DMS153 treated with DMSO at 0.1 percent for 48 hours (cell line): ENCODE measurements at regions not wholly inside any gene's neighbourhood (a gene's known extent, or its start where the extent isn't known, plus 50 kb on each side); places are given as distances from the start of the nearest gene placed in this dataset.
"Not testable (repeated sequence)": the region's sequence is repeated elsewhere in the genome, so short reads cannot be mapped to it uniquely, and the experiment has no call there.

Experiments
- DNase-seq: peaks from one replicate; lab custom pipeline; 2025; ENCODE audit not compliant: unreplicated experiment; lab: John Stamatoyannopoulos, UW

DNA sequence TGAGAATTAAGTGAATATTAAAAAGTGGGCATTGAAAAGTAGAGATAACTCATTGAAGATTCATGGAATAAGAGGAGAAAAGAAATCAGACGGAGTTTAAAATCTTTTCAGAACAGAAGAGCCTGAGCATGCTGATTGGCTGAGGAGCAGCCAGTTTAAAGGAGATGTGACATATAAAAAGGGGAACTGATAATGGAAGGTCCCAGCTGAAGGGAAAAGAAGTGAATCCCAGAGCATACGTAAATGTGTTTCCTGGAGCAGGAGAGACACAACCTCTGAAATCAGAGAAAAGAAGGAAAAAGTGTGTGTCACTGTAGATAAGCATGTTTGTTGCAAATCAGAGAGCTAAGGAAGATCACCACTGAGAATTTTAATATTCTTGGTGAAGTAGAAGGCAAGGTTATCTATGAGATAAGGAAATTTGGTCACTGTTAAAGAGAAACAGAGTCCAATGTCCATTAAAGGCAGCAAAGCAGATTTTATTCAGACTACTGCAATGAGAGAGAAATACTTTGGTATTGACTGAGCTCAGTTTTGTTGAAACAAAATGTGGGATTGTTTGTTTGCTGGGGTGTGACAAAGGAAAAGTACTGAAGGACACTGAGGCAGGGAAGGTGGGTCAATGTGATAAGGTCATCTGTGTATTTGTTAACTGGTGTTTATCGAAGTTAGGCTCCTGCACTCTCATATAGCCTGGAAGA is 84.6 kb upstream of the WDR72 start:
- no peak for DNase-seq

DNA sequence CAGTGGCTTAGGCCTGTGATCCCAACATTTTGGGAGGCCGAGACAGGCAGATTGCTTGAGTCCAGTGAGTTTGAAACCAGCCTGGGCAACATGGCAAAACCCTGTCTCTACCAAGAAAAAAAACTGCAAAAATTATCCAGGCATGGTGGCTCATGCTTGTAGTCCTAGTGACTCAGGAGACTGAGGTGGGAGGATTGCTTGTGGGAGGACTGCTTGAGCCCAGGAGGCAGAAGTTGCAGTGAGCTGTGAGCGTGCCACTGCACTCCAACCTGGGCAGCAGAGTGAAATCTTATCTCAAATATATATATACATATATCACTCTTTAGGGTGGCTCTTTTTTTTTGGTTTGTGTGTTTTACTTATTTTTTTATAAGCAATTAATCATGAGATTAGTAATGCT is 83.7 kb upstream of the WDR72 start:
- DNase-seq = no peak

DNA sequence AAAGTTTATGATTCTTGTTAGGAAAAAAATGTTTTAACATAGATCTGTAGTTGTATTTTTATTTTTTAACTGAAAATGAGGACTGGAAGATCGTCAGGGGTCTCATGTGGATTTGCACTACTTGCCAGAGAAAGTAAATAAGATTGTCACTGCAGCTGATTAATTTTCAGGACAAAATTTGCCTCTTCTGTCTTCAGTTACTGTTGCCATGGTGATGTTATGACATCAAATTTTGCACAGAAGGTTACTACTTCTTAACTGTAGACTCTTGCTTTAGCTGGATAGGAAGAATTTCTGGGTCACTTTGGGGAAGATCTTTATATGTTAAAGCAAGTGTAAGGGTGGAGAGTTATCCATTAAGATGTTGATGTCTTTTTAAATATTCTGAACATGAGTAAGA is 82.2 kb upstream of the WDR72 start:
- DNase-seq = no peak

DNA sequence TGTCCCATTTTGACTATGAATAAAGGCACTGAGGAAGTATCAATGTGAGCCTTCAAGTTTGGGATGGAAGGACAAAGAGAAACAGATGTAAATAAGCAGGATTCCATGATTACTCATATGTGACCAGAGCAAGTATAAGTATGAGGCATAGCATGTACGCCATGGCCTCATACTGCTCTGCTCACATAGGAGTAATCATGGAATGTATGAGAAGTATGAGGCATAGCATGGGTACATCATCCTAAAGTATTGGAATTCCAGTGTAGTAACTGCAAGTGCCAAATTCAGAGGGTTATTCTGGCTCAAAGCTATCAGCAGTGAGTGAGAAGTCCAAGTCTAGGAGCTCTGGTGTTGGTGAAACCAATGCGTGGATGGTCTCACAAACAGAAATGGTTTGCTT is 81.2 kb upstream of the WDR72 start:
- no peak for DNase-seq

DNA sequence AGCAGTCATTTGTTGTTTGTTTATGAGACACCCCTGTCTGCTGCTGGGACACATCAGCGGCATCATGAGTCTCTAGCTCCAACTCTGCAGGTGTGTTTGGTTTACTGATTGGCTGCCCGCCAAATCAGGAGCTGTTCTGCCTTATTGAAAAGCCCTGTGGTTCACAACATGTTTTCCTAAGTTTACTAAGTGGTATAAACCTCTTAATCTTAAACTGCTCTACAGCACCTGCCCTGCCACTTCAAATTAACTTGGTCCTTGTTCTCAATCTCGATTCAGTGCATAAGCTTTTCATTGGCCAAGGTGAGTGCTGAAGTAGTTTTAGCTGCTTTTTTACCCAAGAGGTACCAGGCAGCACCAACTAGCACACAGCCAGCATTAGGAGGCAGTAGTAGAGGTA is 77.8 kb upstream of the WDR72 start:
- DNase-seq = peak; percentile 60

GRCh38 chr15:53836618-53837017 is 77.2 kb upstream of the WDR72 start:
- no peak for DNase-seq

DNA sequence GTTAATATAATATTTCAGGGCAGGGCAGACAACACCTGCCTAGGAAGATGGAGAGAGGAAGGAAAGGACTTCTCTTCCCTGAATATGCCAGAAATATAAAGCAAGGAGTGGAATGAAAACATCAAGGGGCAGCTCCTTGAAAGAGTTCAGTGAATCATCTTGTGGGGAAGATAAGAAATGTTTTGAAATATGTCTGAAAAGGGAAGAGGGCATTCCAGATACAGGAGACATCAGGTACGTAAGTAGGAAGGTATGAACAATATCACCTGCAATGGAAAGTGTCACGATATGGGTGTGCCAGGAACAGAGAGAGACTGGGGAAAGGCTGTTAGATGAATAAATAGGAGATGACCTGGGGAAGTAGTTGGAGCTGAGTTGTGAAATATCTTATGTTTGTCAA is 75.8 kb upstream of the WDR72 start:
- no peak for DNase-seq

GRCh38 chr15:53834214-53834613 is 74.8 kb upstream of the WDR72 start:
- no peak for DNase-seq

- no peak for DNase-seq
Measured at GRCh38 chr15:53833134-53833624, 73.7 kb upstream of the WDR72 start.

DNA sequence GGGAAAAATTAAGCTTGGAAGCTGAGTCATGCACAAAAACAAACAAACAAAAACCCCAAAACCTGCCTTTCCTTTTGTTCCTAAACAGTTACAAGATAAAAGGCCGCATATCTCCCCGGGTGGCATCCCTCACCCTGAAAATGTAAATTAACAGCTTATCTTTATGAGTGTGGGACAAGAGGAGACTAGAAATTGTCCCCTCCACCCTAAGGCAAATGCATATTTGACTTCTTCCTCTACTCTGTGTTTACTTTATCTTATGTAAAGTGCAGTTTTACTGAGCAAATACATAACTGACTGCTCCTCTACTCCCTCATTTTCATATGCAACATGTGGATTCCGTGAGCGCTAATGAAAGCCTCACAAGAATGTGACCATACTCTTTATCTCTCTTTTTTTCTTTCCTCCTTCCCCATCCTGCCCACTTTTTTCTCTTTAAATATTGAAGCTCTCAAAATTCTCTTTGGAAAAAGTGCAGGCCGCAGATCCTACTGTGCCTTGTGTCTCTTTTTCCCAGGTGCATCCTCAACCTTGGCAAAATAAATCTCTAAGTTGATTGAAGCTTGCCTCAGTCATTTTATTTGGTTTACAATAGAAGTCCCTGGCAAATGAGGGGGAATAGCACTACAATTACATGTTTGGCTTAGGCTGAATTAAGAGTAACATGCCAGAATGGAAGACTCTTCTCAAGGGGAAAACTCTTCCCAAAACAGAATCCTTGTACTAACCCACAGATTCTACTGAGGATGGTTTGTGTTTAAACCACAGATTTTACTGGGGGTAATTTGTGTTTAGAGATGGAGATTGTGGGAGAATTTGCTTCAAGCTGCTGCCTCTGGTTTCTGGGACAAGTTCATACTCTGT is 72.7 kb upstream of the WDR72 start:
- DNase-seq = no peak

DNA sequence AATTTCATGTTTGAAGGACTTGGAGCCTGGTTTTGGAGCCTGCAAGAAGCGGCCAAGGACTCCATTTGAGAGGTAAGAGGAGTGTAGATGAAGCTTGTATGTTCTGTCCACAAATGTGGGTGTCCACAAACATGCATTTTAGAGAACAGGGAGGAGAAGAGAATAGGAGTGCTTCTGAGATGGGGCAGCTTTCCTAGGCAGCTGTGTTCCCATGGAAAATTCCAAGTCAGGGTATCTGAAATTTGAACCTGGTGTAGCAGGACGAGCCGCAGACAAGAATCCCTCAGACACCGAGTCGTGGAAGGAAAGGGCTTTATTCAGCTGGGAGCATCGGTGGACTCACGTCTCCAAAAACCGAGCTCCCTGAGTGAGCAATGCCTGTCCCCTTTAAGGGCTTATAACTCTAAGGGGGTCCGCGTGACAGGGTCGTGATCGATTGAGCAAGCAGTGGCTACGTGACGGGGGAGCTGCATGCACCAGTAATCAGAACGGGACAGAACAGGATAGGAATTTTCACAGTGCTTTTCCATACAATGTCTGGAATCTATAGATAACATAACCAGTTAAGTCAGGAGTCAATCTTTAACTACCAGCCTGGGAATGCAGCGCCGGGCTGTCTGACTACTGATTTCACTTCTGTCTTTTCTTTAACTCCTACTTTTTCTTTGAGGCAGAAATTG is 71.4 kb upstream of the WDR72 start:
- DNase-seq = no peak

DNA sequence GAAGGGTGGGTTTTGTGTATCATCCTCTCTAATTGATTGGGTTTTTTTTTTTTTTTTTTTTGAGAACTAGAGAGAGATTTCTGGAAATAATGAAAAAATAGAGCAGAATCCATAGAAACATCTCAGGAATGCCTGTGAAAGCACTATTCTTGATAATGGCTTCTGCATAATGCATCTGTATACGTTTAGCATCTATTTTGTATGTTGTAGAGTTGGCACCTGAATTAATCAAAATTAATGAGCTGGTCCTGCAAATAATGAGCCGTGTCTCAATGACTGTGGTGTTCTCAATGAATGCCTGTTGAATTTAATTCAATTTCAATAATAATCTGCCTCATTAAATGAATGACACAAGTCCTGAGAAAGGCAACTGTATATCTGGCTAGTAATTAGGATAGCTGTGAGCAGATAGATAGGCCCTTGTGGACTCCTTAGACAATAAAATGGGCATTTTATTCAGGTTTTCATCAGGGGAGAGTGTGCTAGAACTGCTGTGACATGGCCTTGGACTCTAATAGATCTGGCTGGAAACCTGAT is 70.5 kb upstream of the WDR72 start:
- DNase-seq = no peak

GRCh38 chr15:53829471-53829870 is 70.0 kb upstream of the WDR72 start:
- no peak for DNase-seq

DNA sequence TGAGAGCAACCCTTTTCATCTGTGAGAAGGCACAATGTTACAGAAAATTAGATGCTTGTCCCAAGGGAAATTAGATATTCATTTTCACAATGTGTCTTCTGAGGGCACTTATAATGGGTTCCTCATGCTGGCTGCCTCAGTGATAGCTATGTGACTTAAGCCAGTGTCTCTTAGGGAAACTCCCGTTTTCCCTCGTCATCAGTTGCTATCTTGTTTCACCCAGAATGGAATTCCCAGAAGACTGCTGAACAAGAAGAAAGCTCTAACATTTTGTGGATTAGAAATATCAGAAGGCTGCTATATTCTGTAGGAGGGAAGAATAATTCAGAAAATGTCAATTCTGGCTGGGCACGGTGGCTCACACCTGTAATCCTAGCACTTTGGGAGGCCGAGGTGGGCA is 67.9 kb upstream of the WDR72 start:
- DNase-seq = no peak

GRCh38 chr15:53811530-53811929 is 52.1 kb upstream of the WDR72 start:
- DNase-seq = no peak

DNA sequence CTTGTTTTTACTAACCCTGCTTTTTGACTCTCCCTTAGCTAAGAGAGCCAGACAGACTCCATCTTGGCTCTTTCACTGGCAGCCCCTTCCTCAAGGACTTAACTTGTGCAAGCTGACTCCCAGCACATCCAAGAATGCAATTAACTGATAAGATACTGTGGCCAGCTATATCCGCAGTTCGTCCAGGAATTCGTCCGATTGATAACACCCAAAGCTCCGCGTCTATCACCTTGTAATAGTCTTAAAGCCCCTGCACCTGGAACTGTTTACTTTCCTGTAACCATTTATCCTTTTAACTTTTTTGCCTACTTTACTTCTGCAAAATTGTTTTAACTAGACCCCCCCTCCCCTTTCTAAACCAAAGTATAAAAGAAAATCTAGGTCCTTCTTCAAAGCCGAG is 50.8 kb upstream of the WDR72 start:
- DNase-seq = not testable (repeated sequence)
